ENCODE measurements at regions not wholly inside any gene's neighbourhood (a gene's known extent, or its start where the extent isn't known, plus 50 kb on each side); places are given as distances from the start of the nearest gene placed in this dataset.

GRCh38 chr2:158732573-158733429 is 62.3 kb upstream of the DAPL1 start:
- no peak overlapping the region for H3K4me3 ChIP-seq (ENCODE audit: low read depth, low read length)
- no peaks in the 10 kb centered on the region for H3K9me3 ChIP-seq (ENCODE audit: control insufficient read depth, insufficient read depth, low read length)
- no peaks in the 10 kb centered on the region for H3K4me1 ChIP-seq (ENCODE audit: control insufficient read depth, insufficient read depth, low read length)
- H3K36me3 ChIP-seq (ENCODE audit: control insufficient read depth, insufficient read depth, low read length): no peaks in the 10 kb centered on the region
- no peak overlapping the region for H3K9ac ChIP-seq (ENCODE audit: low read depth, low read length)
- H3K27me3 ChIP-seq (ENCODE audit: control insufficient read depth, insufficient read depth, low read length): no peaks in the 10 kb centered on the region

- Histone ChIP-seq H3K4me3 (ENCODE audit: low read depth, low read length) (no peak overlapping the region), H3K27me3 (ENCODE audit: control insufficient read depth, insufficient read depth, low read length) (no peaks in the 10 kb centered on the region), H3K9me3 (ENCODE audit: control insufficient read depth, insufficient read depth, low read length) (no peaks in the 10 kb centered on the region), H3K4me1 (ENCODE audit: control insufficient read depth, insufficient read depth, low read length) (no peaks in the 10 kb centered on the region), H3K36me3 (ENCODE audit: control insufficient read depth, insufficient read depth, low read length) (no peaks in the 10 kb centered on the region), H3K9ac (ENCODE audit: low read depth, low read length) (no peak overlapping the region)
These were observed 61.7 kb upstream of the DAPL1 start for GRCh38 chr2:158733430-158733755.

- Histone ChIP-seq H3K4me3 (ENCODE audit: low read depth, low read length) (no peak overlapping the region), H3K4me1 (ENCODE audit: control insufficient read depth, insufficient read depth, low read length) (no peaks in the 10 kb centered on the region), H3K36me3 (ENCODE audit: control insufficient read depth, insufficient read depth, low read length) (no peaks in the 10 kb centered on the region), H3K27me3 (ENCODE audit: control insufficient read depth, insufficient read depth, low read length) (no peaks in the 10 kb centered on the region), H3K9me3 (ENCODE audit: control insufficient read depth, insufficient read depth, low read length) (no peaks in the 10 kb centered on the region), H3K9ac (ENCODE audit: low read depth, low read length) (no peak overlapping the region)
These were observed 60.7 kb upstream of the DAPL1 start for GRCh38 chr2:158734442-158734841.

DNA sequence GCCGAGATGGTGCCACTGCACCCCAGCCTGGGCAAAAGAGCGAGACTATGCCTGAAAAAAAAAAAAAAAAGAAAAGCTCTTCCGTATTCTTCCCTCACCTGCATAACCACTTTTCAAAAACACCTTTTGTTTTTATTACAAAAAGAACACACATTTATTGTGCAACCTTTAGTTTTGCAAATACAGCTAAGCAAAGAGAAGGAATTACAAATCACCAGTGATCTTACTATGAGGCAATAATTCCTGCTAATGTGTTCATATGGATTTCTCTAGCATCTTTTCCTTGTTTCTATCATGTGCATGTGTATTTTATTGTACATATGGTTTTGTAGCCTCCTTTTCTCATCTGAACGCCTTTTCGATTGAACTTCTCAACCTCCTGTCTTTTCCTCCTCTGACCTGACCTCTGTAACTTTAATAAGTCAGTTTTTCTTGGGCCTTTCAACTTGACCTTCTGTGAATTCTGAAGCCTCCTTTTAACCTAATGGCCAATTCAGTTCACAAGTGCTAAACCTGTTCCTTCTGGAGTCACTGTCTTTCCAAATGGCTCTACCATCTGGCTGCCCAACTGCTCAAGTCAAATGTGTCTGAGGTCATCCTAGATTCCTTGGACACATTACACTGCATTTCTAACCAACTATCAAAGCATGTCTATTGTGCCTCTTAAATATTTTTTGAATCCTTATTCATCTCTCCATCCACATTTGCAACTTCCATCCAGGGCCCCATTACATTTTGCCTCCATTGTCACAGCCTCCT is 59.1 kb upstream of the DAPL1 start:
- H3K4me1 ChIP-seq (ENCODE audit: control insufficient read depth, insufficient read depth, low read length): no peaks in the 10 kb centered on the region
- H3K27me3 ChIP-seq (ENCODE audit: control insufficient read depth, insufficient read depth, low read length): no peaks in the 10 kb centered on the region
- no peak overlapping the region for H3K4me3 ChIP-seq (ENCODE audit: low read depth, low read length)
- no peak overlapping the region for H3K9ac ChIP-seq (ENCODE audit: low read depth, low read length)
- H3K9me3 ChIP-seq (ENCODE audit: control insufficient read depth, insufficient read depth, low read length): no peaks in the 10 kb centered on the region
- no peaks in the 10 kb centered on the region for H3K36me3 ChIP-seq (ENCODE audit: control insufficient read depth, insufficient read depth, low read length)

- Histone ChIP-seq H3K36me3 (ENCODE audit: control insufficient read depth, insufficient read depth, low read length) (no peaks in the 10 kb centered on the region), H3K9me3 (ENCODE audit: control insufficient read depth, insufficient read depth, low read length) (no peaks in the 10 kb centered on the region), H3K4me3 (ENCODE audit: low read depth, low read length) (no peak overlapping the region), H3K4me1 (ENCODE audit: control insufficient read depth, insufficient read depth, low read length) (no peaks in the 10 kb centered on the region), H3K9ac (ENCODE audit: low read depth, low read length) (no peak overlapping the region), H3K27me3 (ENCODE audit: control insufficient read depth, insufficient read depth, low read length) (no peaks in the 10 kb centered on the region)
These were observed 56.8 kb upstream of the DAPL1 start for GRCh38 chr2:158738363-158738762.

- no peaks in the 10 kb centered on the region for H3K36me3 ChIP-seq (ENCODE audit: control insufficient read depth, insufficient read depth, low read length)
- H3K27me3 ChIP-seq (ENCODE audit: control insufficient read depth, insufficient read depth, low read length): no peaks in the 10 kb centered on the region
- no peak overlapping the region for H3K4me3 ChIP-seq (ENCODE audit: low read depth, low read length)
These were observed 55.0 kb upstream of the DAPL1 start for GRCh38 chr2:158740127-158740526.

GRCh38 chr2:158740621-158741020 is 54.5 kb upstream of the DAPL1 start:
- Histone ChIP-seq H3K9me3 (ENCODE audit: control insufficient read depth, insufficient read depth, low read length) (no peaks in the 10 kb centered on the region), H3K4me3 (ENCODE audit: low read depth, low read length) (no peak overlapping the region), H3K9ac (ENCODE audit: low read depth, low read length) (no peak overlapping the region), H3K27me3 (ENCODE audit: control insufficient read depth, insufficient read depth, low read length) (no peaks in the 10 kb centered on the region), H3K4me1 (ENCODE audit: control insufficient read depth, insufficient read depth, low read length) (peaks cover 8% of the 10 kb centered on the region), H3K36me3 (ENCODE audit: control insufficient read depth, insufficient read depth, low read length) (no peaks in the 10 kb centered on the region)

More at GRCh38 chr2:158740127-158740526, 55.0 kb upstream of the DAPL1 start:
- peaks cover 7% of the 10 kb centered on the region for H3K4me1 ChIP-seq (ENCODE audit: control insufficient read depth, insufficient read depth, low read length)
- no peak overlapping the region for H3K9ac ChIP-seq (ENCODE audit: low read depth, low read length)
- H3K9me3 ChIP-seq (ENCODE audit: control insufficient read depth, insufficient read depth, low read length): no peaks in the 10 kb centered on the region

DNA sequence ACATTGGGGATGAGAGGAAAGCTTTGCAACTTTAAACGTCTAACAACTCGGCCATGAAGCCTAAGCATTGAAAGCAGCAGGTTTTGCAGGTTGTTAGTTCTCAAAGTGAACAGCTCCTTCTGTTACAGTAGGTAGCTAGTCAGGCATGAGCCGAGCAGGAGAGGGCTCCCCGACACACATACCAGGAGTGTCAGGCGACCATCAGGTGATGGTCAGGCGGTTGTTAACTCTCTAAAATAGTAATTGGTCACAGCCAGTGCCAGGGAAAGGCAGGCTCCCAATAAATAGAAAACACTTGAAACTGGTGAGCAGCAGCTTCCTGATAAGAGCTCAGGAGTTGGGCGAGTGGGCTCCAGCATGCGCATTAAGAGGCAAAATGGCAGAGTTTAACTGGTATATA is 53.5 kb upstream of the DAPL1 start:
- Histone ChIP-seq H3K9me3 (ENCODE audit: control insufficient read depth, insufficient read depth, low read length) (no peaks in the 10 kb centered on the region), H3K27me3 (ENCODE audit: control insufficient read depth, insufficient read depth, low read length) (no peaks in the 10 kb centered on the region), H3K36me3 (ENCODE audit: control insufficient read depth, insufficient read depth, low read length) (no peaks in the 10 kb centered on the region), H3K4me3 (ENCODE audit: low read depth, low read length) (no peak overlapping the region), H3K4me1 (ENCODE audit: control insufficient read depth, insufficient read depth, low read length) (peaks cover 8% of the 10 kb centered on the region), H3K9ac (ENCODE audit: low read depth, low read length) (no peak overlapping the region)

DNA sequence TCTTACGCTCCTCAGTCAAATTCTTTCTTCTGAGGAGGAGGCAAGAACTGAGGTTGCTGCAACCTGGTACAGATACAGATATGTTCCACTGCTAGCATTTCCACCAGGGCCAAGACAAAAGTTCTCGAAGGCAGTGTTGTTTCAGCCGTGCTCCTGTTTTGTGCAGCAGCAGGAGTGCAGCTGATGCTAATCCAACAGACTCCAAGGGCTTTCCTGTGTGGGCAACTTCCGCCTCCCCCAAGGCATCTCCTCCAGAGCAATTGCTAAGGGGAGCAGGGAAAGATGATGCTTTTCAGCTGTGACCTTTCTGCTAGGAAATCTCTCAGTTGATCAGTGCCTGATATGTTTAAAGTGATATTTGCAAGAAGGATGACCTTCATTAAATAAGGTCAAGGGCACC is 52.6 kb upstream of the DAPL1 start:
- H3K9me3 ChIP-seq (ENCODE audit: control insufficient read depth, insufficient read depth, low read length): no peaks in the 10 kb centered on the region
- no peaks in the 10 kb centered on the region for H3K36me3 ChIP-seq (ENCODE audit: control insufficient read depth, insufficient read depth, low read length)
- H3K9ac ChIP-seq (ENCODE audit: low read depth, low read length): no peak overlapping the region
- H3K27me3 ChIP-seq (ENCODE audit: control insufficient read depth, insufficient read depth, low read length): no peaks in the 10 kb centered on the region
- peaks cover 8% of the 10 kb centered on the region for H3K4me1 ChIP-seq (ENCODE audit: control insufficient read depth, insufficient read depth, low read length)
- H3K4me3 ChIP-seq (ENCODE audit: low read depth, low read length): no peak overlapping the region

DNA sequence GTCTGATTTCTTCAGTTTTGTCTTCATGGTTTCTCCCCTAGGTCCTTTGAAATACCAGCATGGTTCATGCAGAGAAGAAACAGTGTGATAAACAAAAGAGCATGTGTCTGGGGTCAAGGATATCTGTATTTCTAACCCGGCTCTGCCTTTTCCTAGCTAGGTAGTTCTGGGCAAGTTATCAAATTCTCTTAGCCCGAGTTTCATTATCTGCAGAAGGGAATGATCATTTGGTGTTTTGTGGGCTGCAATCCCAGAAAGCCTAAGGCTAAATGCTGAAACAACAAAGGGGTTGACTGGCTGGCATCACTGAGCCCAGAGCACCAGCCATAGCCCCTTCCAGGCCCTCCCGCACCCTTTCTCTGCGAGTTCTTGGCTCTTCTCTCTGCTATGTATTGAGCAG is 51.7 kb upstream of the DAPL1 start:
- peaks cover 8% of the 10 kb centered on the region for H3K4me1 ChIP-seq (ENCODE audit: control insufficient read depth, insufficient read depth, low read length)
- H3K27me3 ChIP-seq (ENCODE audit: control insufficient read depth, insufficient read depth, low read length): no peaks in the 10 kb centered on the region
- H3K36me3 ChIP-seq (ENCODE audit: control insufficient read depth, insufficient read depth, low read length): no peaks in the 10 kb centered on the region
- no peak overlapping the region for H3K4me3 ChIP-seq (ENCODE audit: low read depth, low read length)
- no peak overlapping the region for H3K9ac ChIP-seq (ENCODE audit: low read depth, low read length)
- no peaks in the 10 kb centered on the region for H3K9me3 ChIP-seq (ENCODE audit: control insufficient read depth, insufficient read depth, low read length)

- no peak overlapping the region for H3K9ac ChIP-seq (ENCODE audit: low read depth, low read length)
- no peaks in the 10 kb centered on the region for H3K9me3 ChIP-seq (ENCODE audit: control insufficient read depth, insufficient read depth, low read length)
- no peaks in the 10 kb centered on the region for H3K27me3 ChIP-seq (ENCODE audit: control insufficient read depth, insufficient read depth, low read length)
- H3K4me3 ChIP-seq (ENCODE audit: low read depth, low read length): no peak overlapping the region
- H3K4me1 ChIP-seq (ENCODE audit: control insufficient read depth, insufficient read depth, low read length): peaks cover 8% of the 10 kb centered on the region
- H3K36me3 ChIP-seq (ENCODE audit: control insufficient read depth, insufficient read depth, low read length): no peaks in the 10 kb centered on the region
These were observed 51.2 kb upstream of the DAPL1 start for GRCh38 chr2:158743879-158744278.

Data from iPS-15b (cell line).